Endothelial cell of umbilical vein (primary cell): ENCODE measurements at regions not wholly inside any gene's neighbourhood (a gene's known extent, or its start where the extent isn't known, plus 50 kb on each side); places are given as distances from the start of the nearest gene placed in this dataset.

Source experiments
- EZH2 ChIP-seq: IDR thresholded peaks from 2 replicates; pipeline ENCODE4 v1.6.1; 2012; ENCODE audit warnings: borderline replicate concordance, low read depth, mild to moderate bottlenecking, moderate library complexity, low read length, inconsistent platforms; ENCODE audit not compliant: severe bottlenecking
- MYC ChIP-seq: IDR thresholded peaks from one replicate; pipeline ENCODE4 v1.6.1; 2011; ENCODE audit warnings: mild to moderate bottlenecking, low read depth, low read length
- POLR2A ChIP-seq: IDR thresholded peaks from 2 replicates; pipeline ENCODE4 v1.6.1; 2012; ENCODE audit warnings: low read depth, mild to moderate bottlenecking, control low read depth, low read length
- TF ChIP-seq, protein P1 (sequence below), 2 donors: IDR thresholded peaks; 1 replicate in 1 of 2; 2 replicates in 1 of 2; pipeline ENCODE4 v1.5.1; 2011; ENCODE audit warnings: low read length in 2 of 2, mild to moderate bottlenecking in 2 of 2, moderate library complexity in 2 of 2, control low read depth in 1 of 2, inconsistent platforms in 1 of 2, low read depth in 1 of 2; ENCODE audit not compliant: insufficient read depth in 1 of 2; ENCODE audit errors: extremely low read depth in 1 of 2
- TF ChIP-seq, protein P2 (sequence below): IDR thresholded peaks from 2 replicates; pipeline ENCODE4 v1.6.1; 2011; ENCODE audit not compliant: insufficient read depth, insufficient read length

DNA sequence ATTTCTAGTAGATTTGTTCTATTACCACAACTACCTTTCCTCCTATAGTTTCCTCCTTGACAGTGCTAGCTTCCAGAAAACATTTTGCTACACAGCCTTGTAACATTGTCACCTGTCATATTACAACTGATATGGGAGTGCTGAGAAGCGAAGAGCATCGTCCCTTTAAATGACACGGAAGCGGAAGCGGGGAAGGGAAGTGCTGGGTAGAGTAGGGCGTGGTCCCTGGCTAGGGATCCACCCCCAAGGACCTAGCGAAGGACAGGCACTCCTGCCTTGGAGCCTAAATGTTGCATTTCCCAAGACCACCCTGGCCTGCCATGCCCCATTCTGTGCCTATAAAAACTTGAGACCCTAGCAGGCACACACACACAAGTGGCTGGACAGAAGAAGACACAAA lies 57.4 kb upstream of the RANBP6 start:
- TF ChIP-seq, protein P1, sequence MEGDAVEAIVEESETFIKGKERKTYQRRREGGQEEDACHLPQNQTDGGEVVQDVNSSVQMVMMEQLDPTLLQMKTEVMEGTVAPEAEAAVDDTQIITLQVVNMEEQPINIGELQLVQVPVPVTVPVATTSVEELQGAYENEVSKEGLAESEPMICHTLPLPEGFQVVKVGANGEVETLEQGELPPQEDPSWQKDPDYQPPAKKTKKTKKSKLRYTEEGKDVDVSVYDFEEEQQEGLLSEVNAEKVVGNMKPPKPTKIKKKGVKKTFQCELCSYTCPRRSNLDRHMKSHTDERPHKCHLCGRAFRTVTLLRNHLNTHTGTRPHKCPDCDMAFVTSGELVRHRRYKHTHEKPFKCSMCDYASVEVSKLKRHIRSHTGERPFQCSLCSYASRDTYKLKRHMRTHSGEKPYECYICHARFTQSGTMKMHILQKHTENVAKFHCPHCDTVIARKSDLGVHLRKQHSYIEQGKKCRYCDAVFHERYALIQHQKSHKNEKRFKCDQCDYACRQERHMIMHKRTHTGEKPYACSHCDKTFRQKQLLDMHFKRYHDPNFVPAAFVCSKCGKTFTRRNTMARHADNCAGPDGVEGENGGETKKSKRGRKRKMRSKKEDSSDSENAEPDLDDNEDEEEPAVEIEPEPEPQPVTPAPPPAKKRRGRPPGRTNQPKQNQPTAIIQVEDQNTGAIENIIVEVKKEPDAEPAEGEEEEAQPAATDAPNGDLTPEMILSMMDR (IDR thresholded peaks at IDR 0.05; ENCODE audit: extremely low read depth in 1 of 2, insufficient read depth in 1 of 2, low read depth in 1 of 2, low read length in 2 of 2) = no peak
- TF ChIP-seq POLR2A (no peak), EZH2 (no peak), MYC (no peak)
- TF ChIP-seq, protein P2, sequence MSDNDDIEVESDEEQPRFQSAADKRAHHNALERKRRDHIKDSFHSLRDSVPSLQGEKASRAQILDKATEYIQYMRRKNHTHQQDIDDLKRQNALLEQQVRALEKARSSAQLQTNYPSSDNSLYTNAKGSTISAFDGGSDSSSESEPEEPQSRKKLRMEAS = no peak
